ENCODE measurements at regions not wholly inside any gene's neighbourhood (a gene's known extent, or its start where the extent isn't known, plus 50 kb on each side); places are given as distances from the start of the nearest gene placed in this dataset.

- TF ChIP-seq CTCF (IDR thresholded peaks at IDR 0.05; ENCODE audit: insufficient read depth, low read length) = no peak
- no peak for TF ChIP-seq POLR2AphosphoS5 (IDR thresholded peaks at IDR 0.05; ENCODE audit: low read depth)
- TF ChIP-seq GABPA (IDR thresholded peaks at IDR 0.05; ENCODE audit: low read depth) = no peak
These were observed 801.1 kb downstream of the SLITRK5 start for GRCh38 chr13:88472316-88472715.
